ENCODE measurements at regions not wholly inside any gene's neighbourhood (a gene's known extent, or its start where the extent isn't known, plus 50 kb on each side); places are given as distances from the start of the nearest gene placed in this dataset.

- TF ChIP-seq CTCF (IDR thresholded peaks at IDR 0.05; ENCODE audit: poor library complexity) (no peak), EZH2phosphoT487 (IDR thresholded peaks at IDR 0.05; ENCODE audit: low read depth, severe bottlenecking, unreplicated experiment) (no peak)
Observed at GRCh38 chr16:73213732-73214455, 166.0 kb upstream of the ZFHX3 start.
